Stomach (tissue), 8 donors: ENCODE measurements at regions not wholly inside any gene's neighbourhood (a gene's known extent, or its start where the extent isn't known, plus 50 kb on each side); places are given as distances from the start of the nearest gene placed in this dataset.

Experiments
- DNase-seq, 2 donors: peaks; one replicate each; pipeline versions ENCODE4 v3.0.0 to v3.0.0-alpha.2; 2013 to 2019
- H3K27ac ChIP-seq, 5 donors: fragments of 200-600 bp in 4 of 5; sonication (generic) in 4 of 5; one replicate each; pipeline ENCODE4 v1.5.1; 2013 to 2019; ENCODE audit warnings: mild to moderate bottlenecking in 1 of 5, moderate library complexity in 1 of 5
- H3K27me3 ChIP-seq, 3 donors: fragments of 200-600 bp; sonication (generic); one replicate each; pipeline ENCODE4 v1.5.1; 2017 to 2019; ENCODE audit warnings: mixed run types in 1 of 3
- H3K36me3 ChIP-seq, 4 donors: fragments of 200-600 bp; sonication (generic); 1 replicate in 3 of 4; 2 replicates in 1 of 4; pipeline ENCODE4 v1.5.1; 2016 to 2019
- H3K4me1 ChIP-seq, 4 donors: fragments of 200-600 bp; sonication (generic); one replicate each; pipeline ENCODE4 v1.5.1; 2016 to 2019
- H3K4me3 ChIP-seq, 4 donors: fragments of 200-600 bp; sonication (generic) in 3 of 4; one replicate each; pipeline ENCODE4 v1.5.1; 2016 to 2019; ENCODE audit warnings: mild to moderate bottlenecking in 1 of 4
- H3K9me3 ChIP-seq, 4 donors: fragments of 200-600 bp; sonication (generic); one replicate each; pipeline ENCODE4 v1.5.1; 2016 to 2019
- EP300 ChIP-seq: sonication (generic); formaldehyde crosslinking; IDR thresholded peaks from one replicate; pipeline ENCODE4 v1.6.1; 2017; ENCODE audit warnings: antibody characterized with exemption
- POLR2A ChIP-seq, 4 donors: fragments of 450-650 bp; IDR thresholded peaks; one replicate each; pipeline ENCODE4 v1.6.1; 2016; ENCODE audit warnings: antibody characterized with exemption in 4 of 4, control low read depth in 2 of 4, mild to moderate bottlenecking in 1 of 4, moderate library complexity in 1 of 4
- POLR2AphosphoS5 ChIP-seq, 3 donors: sonication (generic); formaldehyde crosslinking; IDR thresholded peaks; one replicate each; pipeline ENCODE4 v1.6.1; 2016; ENCODE audit warnings: antibody characterized with exemption in 3 of 3
- WGBS, 5 donors: extraction: QIAGEN DNeasy Blood & Tissue Kit in 3 of 5; methylation state at CpG; one replicate each; pipeline versions ENCODE4 v1.1.5 to v1.1.7; 2013 to 2018; 5-methylcytosine and 5-hydroxymethylcytosine counted together
- intact Hi-C: fragments of 100-400 bp; cut with DNase I; formaldehyde crosslinking; loops from one replicate; pipeline ENCODE4 v1.15.1; 2023; ENCODE audit warnings: low total_unique reads
- TF ChIP-seq, protein P1 (sequence below), 7 experiments: fragments of 450-650 bp in 4 of 7; fragments of 200-600 bp in 3 of 7; sonication (generic) in 3 of 7; IDR thresholded peaks; one replicate each; pipeline ENCODE4 v1.5.1; 2016 to 2019; ENCODE audit warnings: antibody characterized with exemption in 7 of 7, control low read depth in 2 of 7, mild to moderate bottlenecking in 1 of 7
- donor health status: healthy with polysubstance abuse.
- donor health status: Bipolar disorder and iron deficiency.
- donor health status: healthy.

DNA sequence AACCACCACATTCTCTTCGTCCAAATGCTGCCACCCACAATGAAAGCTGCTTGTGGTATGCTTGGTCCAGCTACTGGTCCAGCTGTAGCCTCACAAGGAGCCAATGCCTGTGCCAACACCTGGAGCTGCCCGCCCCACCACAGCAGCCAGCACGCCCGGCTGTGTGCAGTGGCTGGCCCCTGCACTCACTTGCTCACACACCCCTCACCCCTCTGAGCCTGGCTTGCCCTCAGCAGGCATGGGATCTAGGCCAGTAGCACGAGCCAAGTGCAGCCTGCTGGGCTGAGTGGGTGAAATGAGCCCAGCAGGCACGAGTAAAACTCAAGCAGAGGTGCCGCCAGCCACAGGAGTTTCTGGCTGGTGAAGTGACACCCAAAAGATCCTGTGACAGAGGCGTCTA lies 2096.4 kb upstream of the PCDH20 start:
- no peaks in the 10 kb centered on the region for H3K4me1 ChIP-seq
- no peaks in the 10 kb centered on the region for H3K27me3 ChIP-seq
- no peak for DNase-seq
- TF ChIP-seq EP300 (no peak), POLR2A (IDR thresholded peaks at IDR 0.05) (no peak), POLR2AphosphoS5 (IDR thresholded peaks at IDR 0.05) (no peak)
- TF ChIP-seq, protein P1, sequence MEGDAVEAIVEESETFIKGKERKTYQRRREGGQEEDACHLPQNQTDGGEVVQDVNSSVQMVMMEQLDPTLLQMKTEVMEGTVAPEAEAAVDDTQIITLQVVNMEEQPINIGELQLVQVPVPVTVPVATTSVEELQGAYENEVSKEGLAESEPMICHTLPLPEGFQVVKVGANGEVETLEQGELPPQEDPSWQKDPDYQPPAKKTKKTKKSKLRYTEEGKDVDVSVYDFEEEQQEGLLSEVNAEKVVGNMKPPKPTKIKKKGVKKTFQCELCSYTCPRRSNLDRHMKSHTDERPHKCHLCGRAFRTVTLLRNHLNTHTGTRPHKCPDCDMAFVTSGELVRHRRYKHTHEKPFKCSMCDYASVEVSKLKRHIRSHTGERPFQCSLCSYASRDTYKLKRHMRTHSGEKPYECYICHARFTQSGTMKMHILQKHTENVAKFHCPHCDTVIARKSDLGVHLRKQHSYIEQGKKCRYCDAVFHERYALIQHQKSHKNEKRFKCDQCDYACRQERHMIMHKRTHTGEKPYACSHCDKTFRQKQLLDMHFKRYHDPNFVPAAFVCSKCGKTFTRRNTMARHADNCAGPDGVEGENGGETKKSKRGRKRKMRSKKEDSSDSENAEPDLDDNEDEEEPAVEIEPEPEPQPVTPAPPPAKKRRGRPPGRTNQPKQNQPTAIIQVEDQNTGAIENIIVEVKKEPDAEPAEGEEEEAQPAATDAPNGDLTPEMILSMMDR (IDR thresholded peaks at IDR 0.05): no peak
- no peak overlapping the region for H3K4me3 ChIP-seq
- no peaks in the 10 kb centered on the region for H3K9me3 ChIP-seq
- H3K27ac ChIP-seq: no peak overlapping the region
- intact Hi-C loops: no loop called here
- 64 to 88% (median 81%) methylated on average over 4 to 8 of the region's 8 CpGs for WGBS, 5 donors
- no peaks in the 10 kb centered on the region for H3K36me3 ChIP-seq

- intact Hi-C loops: no loop called here
- Histone ChIP-seq H3K36me3 (no peaks in the 10 kb centered on the region), H3K27ac (no peak overlapping the region), H3K9me3 (peaks cover 0 to 7% (median 5%) of the 10 kb centered on the region in 4 donors), H3K4me1 (no peaks in the 10 kb centered on the region), H3K27me3 (no peaks in the 10 kb centered on the region), H3K4me3 (no peak overlapping the region)
- TF ChIP-seq POLR2A (IDR thresholded peaks at IDR 0.05): no peak
- no peak for TF ChIP-seq POLR2AphosphoS5 (IDR thresholded peaks at IDR 0.05)
- TF ChIP-seq, protein P1 (IDR thresholded peaks at IDR 0.05): no peak
- no peak for TF ChIP-seq EP300
- 6 to 28% (median 11%) methylated on average over 1 of the region's 1 CpG for WGBS, 5 donors
- peak in 1 of 2 donors; percentile 6 for DNase-seq
Observed at GRCh38 chr13:63501702-63502101, 2086.1 kb upstream of the PCDH20 start.

GRCh38 chr13:63497601-63498000 lies 2082.0 kb upstream of the PCDH20 start:
- no peak for TF ChIP-seq POLR2AphosphoS5 (IDR thresholded peaks at IDR 0.05)
- TF ChIP-seq POLR2A (IDR thresholded peaks at IDR 0.05): no peak
- no peak for TF ChIP-seq EP300
- TF ChIP-seq, protein P1 (IDR thresholded peaks at IDR 0.05): no peak
- Histone ChIP-seq H3K9me3 (peaks cover 0 to 7% (median 5%) of the 10 kb centered on the region in 4 donors), H3K36me3 (no peaks in the 10 kb centered on the region), H3K27me3 (no peaks in the 10 kb centered on the region), H3K27ac (no peak overlapping the region), H3K4me1 (no peaks in the 10 kb centered on the region), H3K4me3 (no peak overlapping the region)
- DNase-seq: no peak
- intact Hi-C loops: no loop called here

GRCh38 chr13:63492604-63493003 lies 2077.0 kb upstream of the PCDH20 start:
- intact Hi-C loops: no loop called here
- Histone ChIP-seq H3K4me1 (no peaks in the 10 kb centered on the region), H3K9me3 (peaks cover 0 to 4% (median 0%) of the 10 kb centered on the region in 4 donors), H3K27ac (no peak overlapping the region), H3K36me3 (no peaks in the 10 kb centered on the region), H3K4me3 (no peak overlapping the region), H3K27me3 (no peaks in the 10 kb centered on the region)
- DNase-seq: no peak
- no peak for TF ChIP-seq POLR2A (IDR thresholded peaks at IDR 0.05)
- TF ChIP-seq, protein P1 (IDR thresholded peaks at IDR 0.05): no peak
- TF ChIP-seq POLR2AphosphoS5 (IDR thresholded peaks at IDR 0.05): no peak
- TF ChIP-seq EP300: no peak
- WGBS, 5 donors: 69 to 86% (median 80%) methylated on average over 2 of the region's 2 CpGs
